Ishikawa (cell line): ENCODE measurements at regions not wholly inside any gene's neighbourhood (a gene's known extent, or its start where the extent isn't known, plus 50 kb on each side); places are given as distances from the start of the nearest gene placed in this dataset.

Experiments
- CEBPB ChIP-seq: IDR thresholded peaks from 2 replicates; pipeline ENCODE4 v1.6.1; 2012
- CREB1 ChIP-seq: IDR thresholded peaks from 2 replicates; pipeline ENCODE4 v1.6.1; 2012; ENCODE audit warnings: low read depth
- TAF1 ChIP-seq: IDR thresholded peaks from 2 replicates; pipeline ENCODE4 v1.6.1; 2012; ENCODE audit warnings: low read depth, mild to moderate bottlenecking
- TF ChIP-seq, protein P1 (sequence below): IDR thresholded peaks from 2 replicates; pipeline ENCODE4 v1.6.1; 2012; ENCODE audit warnings: low read depth, mild to moderate bottlenecking
- TF ChIP-seq, protein P2 (sequence below): IDR thresholded peaks from 2 replicates; pipeline ENCODE4 v1.6.1; 2012

DNA sequence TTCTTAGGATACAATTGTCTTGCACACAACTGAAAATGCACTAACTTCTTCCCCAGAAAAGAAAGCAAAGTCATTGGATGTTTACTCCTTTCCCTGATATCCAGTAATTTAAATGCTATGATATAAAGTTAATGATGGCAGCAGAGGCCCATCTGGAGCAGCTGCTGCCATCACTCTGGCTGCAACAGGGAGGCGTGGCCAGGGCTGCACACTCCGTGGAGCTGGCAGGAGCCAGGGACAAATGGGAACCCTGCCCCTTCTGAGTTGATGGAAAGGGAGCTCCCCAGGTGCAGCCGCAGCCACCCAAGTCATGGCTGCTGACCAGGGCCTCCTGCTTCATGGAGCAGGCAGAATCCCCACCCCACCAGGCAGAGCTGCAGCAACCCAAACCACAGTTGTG is 72.6 kb upstream of the ALDH1A3 start:
- TF ChIP-seq, protein P1, sequence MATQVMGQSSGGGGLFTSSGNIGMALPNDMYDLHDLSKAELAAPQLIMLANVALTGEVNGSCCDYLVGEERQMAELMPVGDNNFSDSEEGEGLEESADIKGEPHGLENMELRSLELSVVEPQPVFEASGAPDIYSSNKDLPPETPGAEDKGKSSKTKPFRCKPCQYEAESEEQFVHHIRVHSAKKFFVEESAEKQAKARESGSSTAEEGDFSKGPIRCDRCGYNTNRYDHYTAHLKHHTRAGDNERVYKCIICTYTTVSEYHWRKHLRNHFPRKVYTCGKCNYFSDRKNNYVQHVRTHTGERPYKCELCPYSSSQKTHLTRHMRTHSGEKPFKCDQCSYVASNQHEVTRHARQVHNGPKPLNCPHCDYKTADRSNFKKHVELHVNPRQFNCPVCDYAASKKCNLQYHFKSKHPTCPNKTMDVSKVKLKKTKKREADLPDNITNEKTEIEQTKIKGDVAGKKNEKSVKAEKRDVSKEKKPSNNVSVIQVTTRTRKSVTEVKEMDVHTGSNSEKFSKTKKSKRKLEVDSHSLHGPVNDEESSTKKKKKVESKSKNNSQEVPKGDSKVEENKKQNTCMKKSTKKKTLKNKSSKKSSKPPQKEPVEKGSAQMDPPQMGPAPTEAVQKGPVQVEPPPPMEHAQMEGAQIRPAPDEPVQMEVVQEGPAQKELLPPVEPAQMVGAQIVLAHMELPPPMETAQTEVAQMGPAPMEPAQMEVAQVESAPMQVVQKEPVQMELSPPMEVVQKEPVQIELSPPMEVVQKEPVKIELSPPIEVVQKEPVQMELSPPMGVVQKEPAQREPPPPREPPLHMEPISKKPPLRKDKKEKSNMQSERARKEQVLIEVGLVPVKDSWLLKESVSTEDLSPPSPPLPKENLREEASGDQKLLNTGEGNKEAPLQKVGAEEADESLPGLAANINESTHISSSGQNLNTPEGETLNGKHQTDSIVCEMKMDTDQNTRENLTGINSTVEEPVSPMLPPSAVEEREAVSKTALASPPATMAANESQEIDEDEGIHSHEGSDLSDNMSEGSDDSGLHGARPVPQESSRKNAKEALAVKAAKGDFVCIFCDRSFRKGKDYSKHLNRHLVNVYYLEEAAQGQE, result no peak
- TF ChIP-seq, protein P2, sequence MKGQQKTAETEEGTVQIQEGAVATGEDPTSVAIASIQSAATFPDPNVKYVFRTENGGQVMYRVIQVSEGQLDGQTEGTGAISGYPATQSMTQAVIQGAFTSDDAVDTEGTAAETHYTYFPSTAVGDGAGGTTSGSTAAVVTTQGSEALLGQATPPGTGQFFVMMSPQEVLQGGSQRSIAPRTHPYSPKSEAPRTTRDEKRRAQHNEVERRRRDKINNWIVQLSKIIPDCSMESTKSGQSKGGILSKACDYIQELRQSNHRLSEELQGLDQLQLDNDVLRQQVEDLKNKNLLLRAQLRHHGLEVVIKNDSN, result no peak
- TF ChIP-seq CREB1 (no peak), CEBPB (no peak), TAF1 (no peak)
